Uterus (tissue), 2 donors: ENCODE measurements at regions not wholly inside any gene's neighbourhood (a gene's known extent, or its start where the extent isn't known, plus 50 kb on each side); places are given as distances from the start of the nearest gene placed in this dataset.

Experiments
- POLR2A ChIP-seq, 2 donors: fragments of 450-650 bp; IDR thresholded peaks; one replicate each; pipeline ENCODE4 v1.6.1; 2016; ENCODE audit warnings: antibody characterized with exemption in 2 of 2, mild to moderate bottlenecking in 1 of 2, moderate library complexity in 1 of 2
- TF ChIP-seq, protein P1 (sequence below), 4 experiments: fragments of 200-600 bp in 2 of 4; fragments of 450-650 bp in 2 of 4; sonication (generic) in 2 of 4; IDR thresholded peaks; one replicate each; pipeline ENCODE4 v1.5.1; 2016 to 2019; ENCODE audit warnings: antibody characterized with exemption in 4 of 4, mild to moderate bottlenecking in 2 of 4, moderate library complexity in 1 of 4

GRCh38 chr5:29794141-29794787 is 1399.2 kb upstream of the CDH6 start:
- TF ChIP-seq POLR2A (IDR thresholded peaks at IDR 0.05): no peak
- TF ChIP-seq, protein P1, sequence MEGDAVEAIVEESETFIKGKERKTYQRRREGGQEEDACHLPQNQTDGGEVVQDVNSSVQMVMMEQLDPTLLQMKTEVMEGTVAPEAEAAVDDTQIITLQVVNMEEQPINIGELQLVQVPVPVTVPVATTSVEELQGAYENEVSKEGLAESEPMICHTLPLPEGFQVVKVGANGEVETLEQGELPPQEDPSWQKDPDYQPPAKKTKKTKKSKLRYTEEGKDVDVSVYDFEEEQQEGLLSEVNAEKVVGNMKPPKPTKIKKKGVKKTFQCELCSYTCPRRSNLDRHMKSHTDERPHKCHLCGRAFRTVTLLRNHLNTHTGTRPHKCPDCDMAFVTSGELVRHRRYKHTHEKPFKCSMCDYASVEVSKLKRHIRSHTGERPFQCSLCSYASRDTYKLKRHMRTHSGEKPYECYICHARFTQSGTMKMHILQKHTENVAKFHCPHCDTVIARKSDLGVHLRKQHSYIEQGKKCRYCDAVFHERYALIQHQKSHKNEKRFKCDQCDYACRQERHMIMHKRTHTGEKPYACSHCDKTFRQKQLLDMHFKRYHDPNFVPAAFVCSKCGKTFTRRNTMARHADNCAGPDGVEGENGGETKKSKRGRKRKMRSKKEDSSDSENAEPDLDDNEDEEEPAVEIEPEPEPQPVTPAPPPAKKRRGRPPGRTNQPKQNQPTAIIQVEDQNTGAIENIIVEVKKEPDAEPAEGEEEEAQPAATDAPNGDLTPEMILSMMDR (IDR thresholded peaks at IDR 0.05): no peak
